Skin epidermis (tissue), 12 donors: ENCODE measurements at regions not wholly inside any gene's neighbourhood (a gene's known extent, or its start where the extent isn't known, plus 50 kb on each side); places are given as distances from the start of the nearest gene placed in this dataset.

Source experiments
- H3K27ac ChIP-seq, 21 experiments: fragments of 200-600 bp; sonication (generic) in 11 of 21; one replicate each; pipeline ENCODE4 v1.5.0; 2020; ENCODE audit warnings: mild to moderate bottlenecking in 3 of 21, inconsistent platforms in 2 of 21, moderate library complexity in 2 of 21
- H3K4me3 ChIP-seq, 7 experiments: fragments of 200-600 bp; sonication (generic) in 2 of 7; one replicate each; pipeline ENCODE4 v1.5.0; 2020; ENCODE audit warnings: inconsistent platforms in 2 of 7, mild to moderate bottlenecking in 2 of 7, moderate library complexity in 1 of 7

DNA sequence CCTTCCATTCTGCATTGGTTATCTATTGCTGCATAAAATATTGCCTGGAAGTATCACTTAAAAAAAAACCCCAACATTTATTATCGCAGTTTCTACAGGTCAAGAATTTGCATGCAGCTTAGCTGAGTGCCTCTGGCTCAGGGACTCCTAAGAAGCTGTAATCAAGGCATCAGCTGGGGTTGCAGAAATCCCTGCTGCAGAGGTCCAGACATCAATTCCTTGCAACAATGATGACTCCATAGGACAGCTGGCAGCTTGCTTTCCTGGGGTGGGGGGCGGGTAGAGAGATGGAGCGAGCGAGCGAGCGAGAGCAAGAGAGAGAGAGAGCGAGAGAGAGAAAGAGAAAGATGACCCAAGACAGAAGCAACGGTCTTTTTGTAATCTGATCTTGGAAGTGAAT is 308.1 kb downstream of the HAPSTR1 start:
- Histone ChIP-seq H3K4me3 (no peak overlapping the region), H3K27ac (no peak overlapping the region)

DNA sequence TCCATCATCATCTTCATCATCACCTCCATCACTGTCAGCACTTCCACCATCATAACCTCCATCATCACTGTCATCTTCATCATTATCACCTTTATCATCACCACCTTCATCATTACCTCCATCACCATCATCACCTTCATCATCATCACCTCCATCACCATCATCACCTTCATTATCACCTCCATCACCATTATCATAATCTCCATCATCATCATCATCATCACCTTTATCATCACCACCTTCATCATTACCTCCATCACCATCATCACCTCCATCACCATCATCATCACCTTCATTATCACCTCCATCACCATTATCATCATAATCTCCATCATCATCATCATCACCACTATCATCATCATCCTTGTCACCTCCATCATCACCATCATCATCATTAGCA is 309.7 kb downstream of the HAPSTR1 start:
- Histone ChIP-seq H3K4me3 (no peak overlapping the region), H3K27ac (no peak overlapping the region)

DNA sequence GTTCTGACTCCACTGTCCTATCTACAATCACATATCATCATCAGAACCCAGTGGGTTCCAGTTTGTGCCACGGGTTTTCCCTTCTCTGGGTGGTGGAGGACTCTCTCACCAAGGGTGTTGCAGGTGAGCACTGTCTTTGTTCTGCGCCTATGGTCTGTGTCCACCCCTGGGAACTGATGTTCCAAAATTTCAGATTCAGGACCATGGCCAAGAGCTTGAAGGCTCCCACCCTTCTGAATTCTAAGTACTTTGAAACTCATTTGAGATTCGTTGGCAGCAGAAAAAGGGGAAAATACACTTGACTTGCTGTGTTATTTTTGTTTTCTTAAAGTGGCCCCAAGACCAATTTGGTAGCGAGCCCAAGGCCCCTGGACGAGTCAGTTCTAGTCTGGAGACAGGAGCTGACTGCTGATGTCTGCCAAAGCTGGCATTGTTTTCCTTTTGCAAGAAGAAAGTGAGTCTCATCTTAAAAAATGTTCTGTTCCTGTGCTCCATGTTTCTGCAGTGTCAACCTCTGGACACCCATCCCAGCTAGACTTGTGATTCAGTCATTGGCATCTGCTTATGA is 310.9 kb downstream of the HAPSTR1 start:
- no peak overlapping the region for H3K4me3 ChIP-seq
- H3K27ac ChIP-seq: no peak overlapping the region

DNA sequence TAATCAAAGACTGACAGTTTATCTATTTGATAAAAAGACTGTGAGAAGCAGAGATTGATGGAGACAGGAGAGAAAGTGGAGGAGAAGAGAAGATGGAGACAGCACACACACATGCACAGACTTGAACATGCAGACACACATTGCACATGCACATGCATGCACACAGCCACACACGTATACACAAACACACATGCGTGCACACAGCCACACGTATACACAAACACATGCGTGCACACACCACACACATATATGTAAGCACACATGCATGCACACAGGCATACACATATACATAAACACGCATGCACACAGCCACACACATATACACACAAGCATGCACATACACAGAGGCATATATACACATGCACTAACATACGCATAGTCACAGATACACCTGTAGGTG is 313.4 kb downstream of the HAPSTR1 start:
- Histone ChIP-seq H3K27ac (no peak overlapping the region), H3K4me3 (no peak overlapping the region)

DNA sequence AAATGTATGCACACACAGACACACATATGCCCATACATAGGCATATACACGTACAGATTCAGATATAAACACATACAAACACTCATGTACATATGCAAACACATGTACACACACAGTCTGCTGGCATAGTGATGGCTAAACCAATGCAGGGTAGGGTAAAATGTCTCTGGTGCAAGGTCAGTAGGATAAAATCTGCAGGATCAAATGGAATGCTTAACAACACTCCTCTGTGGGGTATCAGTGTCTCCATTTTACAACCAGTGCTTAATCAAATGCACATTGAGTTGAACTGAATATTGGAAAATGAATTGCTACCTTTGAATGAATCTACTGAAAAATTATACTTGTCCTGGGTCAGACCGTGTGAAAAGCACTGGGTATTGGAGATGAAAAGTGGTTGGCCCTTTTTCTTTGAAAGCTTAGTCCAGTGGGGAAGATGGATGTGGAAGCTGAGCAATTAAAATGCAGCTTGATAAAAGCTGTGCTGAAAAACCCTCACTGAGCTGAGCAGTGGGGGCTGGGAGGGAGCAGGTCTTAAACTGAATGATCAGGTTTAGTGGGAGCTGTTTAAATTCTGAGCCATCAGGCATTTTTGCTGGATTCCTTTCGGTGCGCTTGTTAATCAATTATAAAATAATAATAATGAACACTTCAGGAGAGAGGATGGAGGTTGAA is 314.7 kb downstream of the HAPSTR1 start:
- H3K27ac ChIP-seq: no peak overlapping the region
- no peak overlapping the region for H3K4me3 ChIP-seq

DNA sequence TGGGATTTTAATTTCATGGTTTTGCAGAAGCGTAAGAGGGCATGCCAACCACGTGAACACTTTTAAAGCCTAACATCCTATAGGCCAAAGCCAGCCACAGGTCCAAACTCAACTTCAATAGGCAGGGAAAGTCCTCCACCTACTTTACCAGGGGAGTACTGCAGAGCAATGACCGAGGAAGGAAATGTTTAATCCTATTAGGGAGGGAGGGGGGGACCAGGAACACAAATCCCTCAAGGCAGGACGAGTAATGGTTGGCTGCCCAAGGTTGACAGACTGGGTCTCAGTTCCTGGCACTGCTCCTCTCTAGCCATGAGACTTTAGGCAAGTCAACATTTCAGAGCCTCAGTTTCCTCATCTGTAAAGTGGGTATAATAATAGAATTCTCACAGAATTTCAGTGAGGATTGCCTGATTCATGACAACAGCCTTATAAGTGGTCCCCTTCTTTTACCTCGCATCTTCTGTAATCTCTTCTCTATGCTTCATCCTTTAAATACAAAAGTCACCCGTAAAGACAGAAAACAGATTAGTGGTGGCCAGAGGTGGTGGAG is 315.8 kb downstream of the HAPSTR1 start:
- H3K27ac ChIP-seq: no peak overlapping the region
- no peak overlapping the region for H3K4me3 ChIP-seq

DNA sequence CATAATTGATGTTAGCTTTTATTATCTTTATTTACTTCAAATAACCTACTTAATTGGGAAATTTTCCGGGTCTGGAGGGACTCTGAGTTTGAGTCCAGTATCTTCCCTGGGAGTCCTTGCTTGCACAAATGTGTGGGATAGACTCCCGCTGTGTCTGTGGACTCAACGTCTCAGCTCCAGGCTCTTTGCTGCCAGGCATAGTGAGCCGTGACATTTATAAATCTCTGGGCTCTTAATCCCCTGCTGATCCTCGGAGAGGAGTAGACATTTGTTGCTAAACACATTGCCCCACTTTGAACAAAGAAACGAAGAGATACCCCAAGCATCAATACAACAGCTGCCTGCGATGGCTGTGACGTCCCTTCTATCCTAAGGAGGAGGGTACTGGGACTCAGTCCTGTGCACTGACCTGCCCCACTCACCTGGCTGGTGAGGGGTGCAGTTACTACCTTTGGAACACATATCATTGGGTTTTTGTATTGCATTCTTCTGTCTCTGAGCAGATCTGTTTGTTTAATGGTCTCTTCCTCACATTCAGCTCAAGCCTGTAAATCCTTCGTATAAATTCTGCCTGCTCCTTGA is 316.9 kb downstream of the HAPSTR1 start:
- Histone ChIP-seq H3K4me3 (no peak overlapping the region), H3K27ac (no peak overlapping the region)

DNA sequence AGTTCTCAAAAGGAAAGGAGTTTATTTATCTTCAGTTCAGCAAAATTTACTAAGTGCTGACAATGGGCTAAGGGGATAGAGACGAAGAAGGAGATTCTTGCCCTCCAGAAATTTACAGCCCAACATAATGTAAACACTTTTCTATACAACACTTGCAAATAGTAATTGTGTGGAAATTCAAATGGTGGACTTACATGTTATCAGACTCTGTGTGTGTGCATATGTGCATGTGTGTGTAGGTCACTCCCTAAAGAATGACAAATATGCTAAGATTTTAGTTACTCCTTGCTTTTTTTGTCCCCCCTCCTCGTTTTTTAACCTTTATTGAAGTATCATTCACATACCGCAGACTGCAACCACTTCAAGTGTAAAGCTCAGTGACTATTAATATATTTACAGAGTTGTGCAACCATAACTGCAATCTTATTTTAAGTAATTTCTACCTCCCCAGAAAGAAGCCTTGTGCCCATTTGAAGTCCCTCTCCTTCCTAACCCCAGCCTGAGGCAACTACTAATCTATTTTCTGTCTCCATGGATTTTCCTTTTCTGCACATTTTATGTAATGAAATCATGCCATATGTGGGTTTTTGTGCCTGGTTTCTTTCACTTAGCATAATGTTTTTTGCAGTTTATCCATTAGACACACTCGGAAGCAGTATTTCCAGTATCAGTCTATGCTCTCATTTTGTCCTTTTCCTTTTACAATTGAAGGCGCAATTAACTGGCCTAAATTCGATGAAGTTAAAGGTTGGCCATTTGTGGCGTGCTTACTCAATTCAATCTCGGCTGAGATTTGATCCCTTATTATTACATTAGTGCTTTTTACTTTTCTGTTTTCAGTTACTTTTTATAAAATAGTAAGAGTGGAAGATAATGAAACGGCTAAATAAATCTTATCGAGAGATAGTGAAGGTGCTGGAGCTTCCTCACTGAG is 318.4 kb downstream of the HAPSTR1 start:
- H3K27ac ChIP-seq: no peak overlapping the region
- H3K4me3 ChIP-seq: no peak overlapping the region

DNA sequence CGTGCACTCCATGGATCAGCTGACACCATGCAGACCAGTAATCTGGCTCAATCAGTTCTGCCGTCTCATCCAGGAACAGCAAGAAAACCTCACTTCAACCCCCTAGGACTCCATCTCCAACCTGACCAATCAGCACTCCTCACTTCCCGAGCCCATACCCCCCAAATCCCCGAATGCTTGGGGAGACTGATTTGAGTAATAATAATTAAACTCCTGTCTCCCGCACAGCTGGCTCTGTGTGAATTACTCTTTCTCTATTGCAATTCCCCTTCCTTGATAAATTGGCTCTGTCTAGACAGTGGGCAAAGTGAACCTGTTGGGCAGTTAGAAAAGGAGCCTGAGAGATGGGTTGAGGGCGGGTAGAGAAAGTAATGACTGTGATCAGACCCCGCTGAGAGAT is 320.0 kb downstream of the HAPSTR1 start:
- Histone ChIP-seq H3K27ac (no peak overlapping the region), H3K4me3 (no peak overlapping the region)

DNA sequence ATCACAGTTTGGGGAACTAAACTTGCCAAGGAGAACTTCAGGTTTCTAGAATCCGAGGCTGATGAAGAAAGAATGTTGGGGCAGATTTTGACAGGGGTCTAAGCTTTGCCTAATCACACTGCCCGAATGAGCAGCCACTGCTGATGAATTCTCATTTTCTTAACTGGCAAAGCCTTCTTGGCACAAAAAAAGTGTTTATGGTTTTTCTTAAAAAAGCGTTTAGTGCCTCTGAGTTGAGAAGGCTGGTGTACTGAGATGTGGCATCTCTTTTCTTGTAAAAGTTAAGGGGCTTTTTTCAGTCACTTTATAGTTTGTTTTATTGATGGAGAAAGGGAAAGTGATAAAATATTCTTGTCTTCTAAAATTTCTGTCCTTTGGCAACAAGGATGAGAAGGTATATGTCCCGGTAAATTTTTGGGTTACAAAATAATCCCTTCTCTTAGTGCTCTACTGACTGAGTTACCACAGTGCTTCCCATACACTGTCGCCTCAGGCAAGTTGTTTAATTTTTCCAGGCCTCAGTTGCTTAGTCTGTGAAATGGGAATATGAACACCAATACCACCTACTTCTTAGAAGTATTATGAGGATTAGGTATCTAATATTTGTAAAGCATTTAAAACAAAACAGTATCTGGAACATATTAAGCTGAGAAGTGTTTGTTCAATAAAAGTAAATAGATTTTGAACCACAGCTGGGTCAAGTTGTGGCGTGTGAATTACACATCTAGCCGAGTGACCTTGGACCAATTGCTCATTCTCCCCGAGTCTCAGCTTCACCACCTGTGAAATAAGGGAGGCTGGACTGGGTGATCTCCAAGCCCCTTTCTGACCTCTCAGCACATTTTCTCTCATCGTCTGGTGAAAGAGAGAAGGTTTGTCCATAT is 320.8 kb downstream of the HAPSTR1 start:
- Histone ChIP-seq H3K4me3 (no peak overlapping the region), H3K27ac (no peak overlapping the region)

DNA sequence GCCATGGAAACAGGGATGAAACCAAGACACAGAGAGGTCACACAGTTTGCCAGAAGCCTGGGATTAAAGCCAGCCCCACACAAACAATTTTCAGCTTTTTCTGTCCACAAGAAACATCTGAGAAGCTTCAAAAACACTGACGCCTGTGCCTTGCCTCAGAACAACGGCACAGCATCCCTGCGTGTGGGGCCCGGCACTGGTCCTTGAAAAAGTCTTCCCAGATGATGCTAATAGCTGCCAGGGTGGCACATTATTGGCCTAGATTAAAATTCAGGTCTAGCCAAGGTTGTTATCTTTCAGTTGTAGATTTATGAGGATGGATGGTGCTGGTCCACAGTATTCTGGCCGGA is 321.4 kb downstream of the HAPSTR1 start:
- no peak overlapping the region for H3K27ac ChIP-seq
- H3K4me3 ChIP-seq: no peak overlapping the region

DNA sequence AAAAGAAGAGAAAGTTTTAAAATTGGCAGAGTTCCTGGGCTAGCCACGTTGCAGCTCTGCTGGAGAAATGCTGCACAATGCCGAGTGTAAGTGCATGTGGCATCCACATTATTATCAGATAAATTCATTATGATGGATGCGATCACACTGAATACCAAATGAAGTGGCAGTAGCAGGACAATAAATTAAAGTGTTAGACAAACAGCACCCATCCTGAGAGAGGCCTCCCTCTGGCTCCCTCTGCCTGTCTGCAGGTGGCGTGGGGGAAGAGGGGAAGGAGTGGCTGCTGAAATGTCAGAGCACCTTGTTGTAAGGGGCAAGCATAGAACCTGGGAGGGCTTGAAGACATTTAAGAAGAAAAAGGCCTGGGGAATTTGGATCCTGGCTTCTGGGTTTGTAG is 324.1 kb downstream of the HAPSTR1 start:
- Histone ChIP-seq H3K27ac (no peak overlapping the region), H3K4me3 (no peak overlapping the region)

DNA sequence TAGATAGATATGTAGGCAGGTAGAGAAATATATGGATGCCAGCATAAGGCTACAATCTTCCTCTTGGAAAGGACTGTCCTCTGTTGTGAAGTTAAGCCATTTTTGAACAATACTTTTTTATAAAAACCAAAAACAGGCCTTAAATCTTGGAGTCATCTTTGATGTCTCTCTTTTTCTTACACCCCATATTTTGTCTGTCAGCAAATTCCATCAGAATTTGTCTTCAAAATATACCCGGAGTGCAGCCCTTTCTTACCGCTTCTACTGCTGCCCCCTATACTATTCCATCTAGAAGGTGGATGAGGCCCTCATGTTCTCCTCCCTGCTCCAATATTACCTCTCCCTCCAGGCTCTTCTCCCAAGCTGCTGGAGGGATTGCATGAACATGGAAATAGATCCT is 326.5 kb downstream of the HAPSTR1 start:
- no peak overlapping the region for H3K4me3 ChIP-seq
- H3K27ac ChIP-seq: no peak overlapping the region

DNA sequence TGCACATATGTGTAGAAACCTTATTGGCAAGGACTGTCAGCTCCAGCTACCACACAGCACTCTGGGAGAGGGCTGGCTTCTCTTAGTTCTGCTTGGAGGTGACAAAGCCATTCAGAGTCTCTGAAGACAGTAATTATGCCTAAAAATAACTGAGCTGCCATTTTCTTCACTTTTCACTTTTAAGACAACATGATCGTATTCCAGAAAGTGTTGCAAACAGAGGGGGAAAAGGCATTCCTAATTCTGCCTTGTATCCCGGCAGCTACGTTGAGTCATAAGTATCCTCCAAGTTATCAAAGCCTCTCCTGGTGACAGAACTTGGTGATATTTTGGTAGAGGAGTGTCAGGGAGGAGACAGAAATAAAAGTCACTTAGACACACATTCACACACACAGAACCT is 327.7 kb downstream of the HAPSTR1 start:
- Histone ChIP-seq H3K27ac (no peak overlapping the region), H3K4me3 (no peak overlapping the region)

DNA sequence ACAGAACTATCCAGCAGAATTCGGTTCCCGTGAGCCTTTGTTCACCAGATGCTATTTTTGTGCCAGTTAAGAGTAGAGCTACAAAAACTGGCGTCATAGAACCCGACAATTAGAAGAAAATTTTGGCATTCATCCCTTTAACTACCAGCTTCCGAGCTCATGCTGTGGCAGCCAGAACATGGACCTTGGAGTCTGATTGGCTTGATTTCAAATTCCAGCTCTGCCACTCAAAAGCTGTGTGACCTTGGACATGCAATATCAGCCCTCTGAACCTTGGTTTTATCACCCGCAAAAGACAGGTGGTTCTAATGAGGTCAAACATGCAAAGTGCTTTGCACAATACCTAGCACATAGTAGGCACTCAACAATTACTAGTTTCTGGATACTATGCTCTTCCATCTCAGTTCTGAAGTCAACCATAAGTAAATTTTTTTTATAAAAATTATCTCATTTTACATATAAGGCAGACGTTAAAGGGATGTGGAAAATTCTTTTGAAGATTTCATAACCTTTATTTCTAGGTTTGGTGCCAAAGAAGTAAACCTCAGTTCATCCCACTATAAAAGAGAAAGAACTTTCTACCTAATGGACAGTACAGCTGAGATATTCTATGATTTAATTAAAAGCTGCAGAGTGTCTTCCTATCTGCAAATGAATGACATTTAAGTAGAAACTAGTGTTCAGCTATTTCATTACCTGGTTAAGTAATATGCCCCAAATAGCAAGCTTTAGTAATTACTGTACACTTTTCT is 331.5 kb downstream of the HAPSTR1 start:
- no peak overlapping the region for H3K4me3 ChIP-seq
- H3K27ac ChIP-seq: no peak overlapping the region

DNA sequence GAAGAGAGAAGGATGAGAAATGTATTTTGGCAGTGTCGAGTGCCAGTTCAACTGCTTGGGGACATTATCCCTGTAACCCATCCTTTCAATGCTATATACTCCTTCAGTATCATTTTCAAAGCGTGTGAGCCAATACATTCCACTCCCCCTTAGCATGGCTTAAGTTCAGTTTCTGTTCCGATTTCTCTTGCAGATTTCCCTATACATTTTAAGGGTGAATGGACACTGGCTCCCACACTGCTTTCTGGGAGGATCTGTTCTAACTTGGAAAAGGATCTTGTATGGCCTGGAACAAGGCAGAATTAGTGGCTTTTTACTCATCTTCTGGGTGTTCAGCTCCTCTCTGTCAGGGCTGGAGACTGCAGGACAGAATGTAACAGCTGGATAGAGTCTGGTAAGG is 333.8 kb downstream of the HAPSTR1 start:
- no peak overlapping the region for H3K4me3 ChIP-seq
- H3K27ac ChIP-seq: no peak overlapping the region

DNA sequence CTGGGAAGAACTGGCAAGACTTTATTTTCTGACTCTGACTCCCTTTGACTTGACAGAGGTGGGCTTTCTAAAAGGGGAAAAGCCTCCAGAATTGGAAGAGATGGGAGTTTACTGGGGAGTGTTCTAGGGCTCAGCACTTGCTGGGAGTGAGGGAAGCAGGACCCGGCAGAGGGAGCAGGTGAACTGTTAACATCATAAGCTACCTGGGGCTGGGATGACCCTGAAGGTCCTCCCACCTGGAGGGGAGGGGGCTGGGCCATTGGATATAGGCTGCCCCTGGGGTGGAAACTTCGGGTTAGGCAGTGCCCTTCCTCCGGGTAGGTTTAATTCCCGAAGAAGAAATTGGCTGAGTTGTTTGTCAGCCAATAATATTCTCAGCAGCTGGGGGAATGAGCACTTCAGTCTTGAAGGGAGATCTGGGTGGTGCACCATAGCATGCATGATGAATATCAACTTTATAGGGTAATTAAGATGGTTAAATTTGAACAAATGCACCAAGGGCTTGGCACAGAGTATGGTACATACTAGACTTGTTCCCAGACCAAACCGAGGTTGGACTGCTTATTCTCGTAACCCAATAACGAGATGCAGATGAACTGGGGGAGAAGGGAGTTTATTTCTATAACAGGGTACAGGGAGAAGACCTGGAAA is 337.0 kb downstream of the HAPSTR1 start:
- Histone ChIP-seq H3K4me3 (no peak overlapping the region), H3K27ac (no peak overlapping the region)

DNA sequence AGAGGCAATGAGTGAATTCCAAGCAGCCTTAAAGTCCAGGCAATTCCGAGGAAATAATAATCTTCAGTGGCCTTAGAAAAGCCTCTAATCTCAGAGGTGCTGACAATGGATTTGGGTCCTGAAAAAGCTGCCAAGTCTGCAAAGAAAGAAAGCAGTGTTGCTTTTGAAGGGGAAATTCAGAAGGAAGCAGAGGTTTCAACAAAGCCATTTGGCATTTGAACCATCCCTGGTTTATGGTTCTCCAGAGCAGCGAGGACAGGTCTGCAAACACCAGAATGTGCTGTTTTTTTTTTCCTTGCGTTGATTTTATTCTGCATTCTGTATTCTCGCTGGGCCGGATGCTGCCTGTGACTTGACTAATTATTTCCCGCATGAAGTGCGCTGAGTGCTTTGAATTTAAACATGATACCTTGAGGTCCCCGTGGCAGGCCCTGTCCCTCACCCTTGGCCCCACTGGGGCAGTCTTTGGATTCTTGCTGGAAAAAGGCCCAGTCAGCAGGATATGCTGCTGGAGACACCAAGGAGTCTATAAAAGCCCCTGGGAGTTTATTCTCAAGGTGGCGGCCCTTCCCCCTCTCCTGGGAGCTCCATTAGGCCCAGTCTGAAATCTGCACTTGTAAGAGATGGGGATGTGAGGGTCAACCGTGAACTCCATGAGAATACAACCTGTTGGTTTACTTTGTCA is 338.3 kb downstream of the HAPSTR1 start:
- H3K27ac ChIP-seq: no peak overlapping the region
- no peak overlapping the region for H3K4me3 ChIP-seq
